Activated naive CD4-positive, alpha-beta T cell treated with anti-CD3 and anti-CD28 coated beads, Interleukin-2, amount 50 U/mL, for 72 hours (primary cell): ENCODE measurements at regions not wholly inside any gene's neighbourhood (a gene's known extent, or its start where the extent isn't known, plus 50 kb on each side); places are given as distances from the start of the nearest gene placed in this dataset.

Source experiments
- ATAC-seq, 2 donors: fragments of 150-1000 bp; cut with Tn5 transposase; 2 replicates each; pipeline ENCODE4 v1.10.0; 2021; ENCODE audit warnings: mild to moderate bottlenecking in 2 of 2, moderate library complexity in 2 of 2
- DNase-seq, 2 donors: peaks; one replicate each; pipeline ENCODE4 v3.0.0; 2021 to 2022; ENCODE audit warnings: low spot score in 2 of 2
- H3K27ac Mint-ChIP-seq, 2 donors: one replicate each; pipeline ENCODE4 v1.8.0; 2022; ENCODE audit warnings: mild to moderate bottlenecking in 2 of 2, mixed read lengths in 2 of 2
- H3K36me3 Mint-ChIP-seq, 2 donors: one replicate each; pipeline ENCODE4 v1.8.0; 2022; ENCODE audit warnings: mixed read lengths in 2 of 2
- H3K9me3 Mint-ChIP-seq, 2 donors: one replicate each; pipeline ENCODE4 v1.8.0; 2022; ENCODE audit warnings: mixed read lengths in 2 of 2

DNA sequence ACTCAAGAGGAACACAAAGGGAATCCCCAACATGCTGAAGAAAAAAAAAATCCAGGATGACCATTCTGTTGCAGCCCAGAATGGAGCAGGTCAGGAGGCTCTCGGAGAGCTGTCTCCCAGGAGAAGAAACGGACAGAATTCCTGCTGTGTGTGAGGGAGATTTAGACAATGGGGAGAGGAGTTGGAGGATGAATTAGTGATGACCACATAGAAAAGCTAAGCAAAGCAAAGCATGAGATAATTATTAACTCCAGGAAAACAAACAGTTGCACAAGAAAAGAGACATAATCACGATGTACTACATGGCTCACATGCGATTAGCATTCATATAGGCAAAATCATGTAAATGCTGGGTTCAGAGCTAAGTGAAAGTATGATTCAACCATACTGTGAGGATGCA lies 61.1 kb upstream of the SMYD2 start:
- DNase-seq (no peak), ATAC-seq (no peak)
- H3K27ac Mint-ChIP-seq = no peak overlapping the region
- no peaks in the 10 kb centered on the region for H3K9me3 Mint-ChIP-seq
- no peaks in the 10 kb centered on the region for H3K36me3 Mint-ChIP-seq

DNA sequence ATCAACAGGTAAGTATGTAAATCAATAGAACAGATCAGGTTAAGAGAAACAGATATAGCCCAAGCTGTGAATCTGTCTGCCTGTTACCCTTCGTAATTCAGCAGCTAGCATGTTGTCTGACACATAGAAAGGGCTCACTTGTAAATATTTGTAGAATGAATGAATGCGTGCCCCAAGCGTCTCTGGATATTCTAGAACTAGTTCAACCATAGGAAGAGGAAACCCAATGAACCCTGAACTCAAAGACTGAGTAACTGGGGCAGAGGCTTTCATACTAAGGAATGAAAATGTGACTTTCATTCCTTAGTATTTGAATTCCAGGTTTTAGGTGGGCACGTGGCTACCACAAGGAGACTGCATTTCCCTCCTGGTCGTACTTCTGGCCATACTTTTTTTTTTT lies 60.1 kb upstream of the SMYD2 start:
- Mint-ChIP-seq H3K9me3 (no peaks in the 10 kb centered on the region), H3K27ac (no peak overlapping the region), H3K36me3 (no peaks in the 10 kb centered on the region)
- DNase-seq (no peak), ATAC-seq (no peak)

DNA sequence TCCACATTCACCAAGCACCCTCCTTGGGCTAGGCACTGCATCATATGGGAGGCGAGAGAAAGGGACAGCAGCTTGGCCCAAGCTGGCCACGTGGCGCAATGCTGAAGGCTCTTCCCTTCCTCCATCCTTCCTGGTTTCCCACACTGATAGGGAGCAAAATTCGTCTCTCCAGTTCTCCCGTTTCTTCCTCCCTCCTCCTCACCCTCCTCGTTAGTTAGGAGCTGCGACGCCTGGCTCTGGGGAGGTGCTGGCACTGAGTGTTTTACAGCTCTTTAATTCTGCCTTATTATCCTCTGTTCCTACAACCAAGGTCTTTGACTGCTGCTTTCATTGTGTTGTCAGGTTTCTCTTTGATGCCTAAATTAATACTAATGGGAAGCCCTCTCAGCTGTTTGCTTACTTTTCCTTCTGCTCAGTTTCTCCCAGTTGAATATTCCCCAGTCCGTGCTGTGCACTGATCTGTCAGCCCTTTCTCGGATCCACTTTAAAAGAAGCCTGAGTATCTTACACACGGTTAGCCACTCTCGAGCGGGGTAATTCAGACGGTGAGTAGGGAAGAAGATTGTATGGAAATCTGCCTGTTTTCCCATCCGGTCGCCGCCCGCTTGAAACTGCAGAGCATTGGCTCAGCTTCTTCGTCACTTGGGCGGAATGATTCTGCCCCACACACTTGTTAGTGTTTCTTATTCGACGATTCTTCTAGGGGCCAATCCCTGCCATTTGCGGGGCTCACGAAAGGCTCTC lies 56.2 kb upstream of the SMYD2 start:
- no peak overlapping the region for H3K27ac Mint-ChIP-seq
- DNase-seq = no peak
- no peak for ATAC-seq
- no peaks in the 10 kb centered on the region for H3K9me3 Mint-ChIP-seq
- H3K36me3 Mint-ChIP-seq = no peaks in the 10 kb centered on the region

DNA sequence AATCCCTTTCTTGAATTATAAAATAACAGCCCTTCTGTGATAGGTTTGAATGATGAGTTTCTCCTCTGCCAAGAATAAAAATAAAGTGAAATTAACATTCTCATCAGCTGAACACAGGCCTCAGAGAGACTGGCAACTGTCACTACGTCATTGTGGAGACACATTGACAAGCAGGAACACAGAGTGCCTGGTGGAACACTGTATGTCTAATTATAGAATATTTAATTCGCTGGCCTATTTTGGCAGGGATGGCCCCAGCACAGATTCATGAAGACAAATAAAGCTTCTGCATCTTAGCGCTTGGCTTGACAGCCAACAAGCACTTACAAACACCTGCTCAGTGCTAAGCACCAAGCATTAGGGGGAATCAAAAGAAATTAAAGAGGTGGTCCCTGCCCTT lies 52.0 kb upstream of the SMYD2 start:
- Mint-ChIP-seq H3K27ac (no peak overlapping the region), H3K36me3 (no peaks in the 10 kb centered on the region), H3K9me3 (no peaks in the 10 kb centered on the region)
- DNase-seq (no peak), ATAC-seq (no peak)

DNA sequence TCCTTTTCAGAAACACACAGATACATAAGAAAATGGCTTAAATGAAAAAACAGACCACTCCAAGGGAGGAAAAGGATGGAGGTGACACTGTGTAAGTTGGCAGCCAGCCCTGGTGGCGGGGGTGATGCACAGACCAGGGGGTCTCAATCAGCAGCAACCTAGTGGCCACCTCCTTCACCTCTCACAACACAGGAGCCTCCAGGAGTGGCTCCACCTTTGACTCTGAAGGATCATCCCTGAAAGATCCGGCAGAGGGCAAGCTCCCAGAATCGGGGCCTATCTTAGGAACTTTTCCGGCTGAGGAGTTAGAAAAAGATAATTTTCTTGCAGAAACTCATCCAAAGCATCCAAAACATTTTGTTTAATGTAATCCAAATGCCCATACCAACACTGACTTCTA lies 51.2 kb upstream of the SMYD2 start:
- ATAC-seq (no peak), DNase-seq (no peak)
- Mint-ChIP-seq H3K36me3 (no peaks in the 10 kb centered on the region), H3K9me3 (no peaks in the 10 kb centered on the region), H3K27ac (no peak overlapping the region)
